NT2/D1 (cell line): ENCODE measurements at regions not wholly inside any gene's neighbourhood (a gene's known extent, or its start where the extent isn't known, plus 50 kb on each side); places are given as distances from the start of the nearest gene placed in this dataset.

Source experiments
- DNase-seq: peaks from one replicate; pipeline ENCODE4 v3.0.0-alpha.2; 2011; ENCODE audit warnings: low read depth, low spot score
- H3K27me3 ChIP-seq: 2 replicates; pipeline ENCODE4 v1.6.0; 2011; ENCODE audit warnings: mild to moderate bottlenecking; ENCODE audit not compliant: insufficient read length, insufficient read depth
- H3K36me3 ChIP-seq: 2 replicates; pipeline ENCODE4 v1.6.1; 2011; ENCODE audit warnings: mild to moderate bottlenecking, low read length, mixed read lengths; ENCODE audit not compliant: insufficient read depth, insufficient read length
- H3K4me1 ChIP-seq: 2 replicates; pipeline ENCODE4 v1.5.1; 2011; ENCODE audit not compliant: insufficient read depth, insufficient read length
- H3K4me3 ChIP-seq: 2 replicates; pipeline ENCODE4 v1.5.1; 2011; ENCODE audit warnings: low read depth; ENCODE audit not compliant: insufficient read length
- H3K9ac ChIP-seq: 2 replicates; pipeline ENCODE4 v1.6.0; 2011; ENCODE audit warnings: low read depth; ENCODE audit not compliant: insufficient read length
- H3K9me3 ChIP-seq: 2 replicates; pipeline ENCODE4 v1.5.1; 2011; ENCODE audit warnings: mild to moderate bottlenecking, low read length; ENCODE audit not compliant: insufficient read depth
- SUZ12 ChIP-seq: IDR thresholded peaks from 2 replicates; pipeline ENCODE4 v1.6.1; 2011; ENCODE audit not compliant: insufficient read length, insufficient read depth; ENCODE audit errors: extremely low read depth
- YY1 ChIP-seq: IDR thresholded peaks from 2 replicates; pipeline ENCODE4 v1.6.1; 2011; ENCODE audit not compliant: insufficient read length, insufficient read depth
- ZNF274 ChIP-seq: IDR thresholded peaks from 2 replicates; pipeline ENCODE4 v1.6.1; 2011; ENCODE audit warnings: mild to moderate bottlenecking, low read depth, low read length

- H3K9me3 ChIP-seq: no peaks in the 10 kb centered on the region
- DNase-seq: no peak
- no peak for TF ChIP-seq ZNF274
- no peak for TF ChIP-seq YY1
- no peak for TF ChIP-seq SUZ12
These were observed 111.7 kb upstream of the NUDT12 start for GRCh38 chr5:103674251-103674650.

GRCh38 chr5:103669615-103670014 lies 107.0 kb upstream of the NUDT12 start:
- Histone ChIP-seq H3K4me1 (no peaks in the 10 kb centered on the region), H3K4me3 (no peak overlapping the region), H3K27me3 (no peaks in the 10 kb centered on the region), H3K9ac (no peak overlapping the region), H3K36me3 (no peaks in the 10 kb centered on the region), H3K9me3 (no peaks in the 10 kb centered on the region)
- DNase-seq: no peak
- TF ChIP-seq SUZ12 (no peak), YY1 (no peak), ZNF274 (no peak)

More at GRCh38 chr5:103674251-103674650, 111.7 kb upstream of the NUDT12 start:
- H3K9ac ChIP-seq: no peak overlapping the region
- H3K36me3 ChIP-seq: no peaks in the 10 kb centered on the region
- H3K27me3 ChIP-seq: no peaks in the 10 kb centered on the region
- no peaks in the 10 kb centered on the region for H3K4me1 ChIP-seq
- no peak overlapping the region for H3K4me3 ChIP-seq

DNA sequence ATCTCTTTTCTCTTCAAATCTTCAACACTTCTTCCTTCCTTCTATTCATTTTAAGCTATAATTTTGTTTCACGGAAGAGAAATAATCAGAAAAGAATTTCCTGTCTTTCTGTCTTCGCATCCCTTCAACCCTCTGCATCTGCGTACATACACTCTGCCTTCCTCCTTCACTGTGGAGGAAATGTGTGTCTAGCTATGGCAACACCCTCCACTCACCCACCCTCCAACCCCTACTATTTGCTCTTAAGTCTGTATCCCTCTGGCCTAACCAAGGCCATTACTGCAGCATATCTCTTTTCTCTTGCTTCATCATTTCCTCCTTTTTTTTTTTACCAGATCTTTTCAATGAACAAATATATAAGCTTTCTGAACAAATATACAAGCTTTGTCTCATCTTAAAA lies 105.7 kb upstream of the NUDT12 start:
- Histone ChIP-seq H3K36me3 (no peaks in the 10 kb centered on the region), H3K4me3 (no peak overlapping the region), H3K9me3 (no peaks in the 10 kb centered on the region), H3K9ac (no peak overlapping the region), H3K4me1 (no peaks in the 10 kb centered on the region), H3K27me3 (no peaks in the 10 kb centered on the region)
- DNase-seq: no peak
- TF ChIP-seq YY1: no peak
- TF ChIP-seq SUZ12: no peak
- TF ChIP-seq ZNF274: no peak

DNA sequence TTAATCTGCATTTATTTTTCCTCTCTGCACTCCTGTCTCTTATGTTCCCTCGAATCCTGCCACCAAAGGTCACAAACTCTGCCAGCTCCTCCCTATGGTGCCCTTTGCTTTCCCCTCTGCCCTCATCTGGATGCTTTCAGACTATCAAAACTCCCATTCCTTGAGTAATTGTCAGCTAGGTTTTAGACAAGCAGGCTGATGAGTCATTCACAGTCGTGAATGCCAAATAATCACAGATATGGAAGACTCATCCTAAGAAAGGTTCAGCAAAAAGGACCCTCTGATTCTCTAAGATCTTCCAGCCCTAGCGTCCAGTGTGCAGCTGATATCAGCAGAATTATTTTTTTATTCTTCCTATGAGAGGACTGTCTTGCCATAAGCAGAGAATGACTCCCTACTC lies 104.5 kb upstream of the NUDT12 start:
- H3K4me3 ChIP-seq: no peak overlapping the region
- DNase-seq: no peak
- H3K36me3 ChIP-seq: no peaks in the 10 kb centered on the region
- H3K4me1 ChIP-seq: no peaks in the 10 kb centered on the region
- no peak overlapping the region for H3K9ac ChIP-seq
- H3K27me3 ChIP-seq: no peaks in the 10 kb centered on the region
- H3K9me3 ChIP-seq: no peaks in the 10 kb centered on the region; the same call in 1 of the 2 replicates
- TF ChIP-seq ZNF274 (no peak), SUZ12 (no peak), YY1 (no peak)

DNA sequence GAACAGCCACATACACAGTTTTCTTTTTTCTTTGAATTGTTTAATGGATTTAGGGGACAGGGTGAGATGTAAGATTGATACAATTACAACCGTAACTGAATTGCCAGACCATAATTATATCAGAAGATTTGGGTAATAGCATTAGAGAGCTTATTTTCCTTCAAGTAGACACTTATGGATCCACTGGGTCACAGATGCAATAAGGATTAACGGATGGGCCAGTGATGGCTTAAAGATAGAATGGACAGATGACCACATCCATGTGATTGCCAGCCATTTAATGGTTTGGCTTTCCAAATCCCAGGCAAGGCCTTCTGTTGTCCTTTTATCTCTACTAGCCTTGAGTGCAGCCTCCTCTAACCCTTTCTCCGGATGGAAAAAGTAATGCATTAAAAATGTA lies 94.7 kb upstream of the NUDT12 start:
- no peaks in the 10 kb centered on the region for H3K4me1 ChIP-seq
- DNase-seq: no peak
- H3K9me3 ChIP-seq: no peaks in the 10 kb centered on the region
- TF ChIP-seq YY1 (no peak), SUZ12 (no peak), ZNF274 (no peak)
- H3K4me3 ChIP-seq: no peak overlapping the region
- H3K36me3 ChIP-seq: no peaks in the 10 kb centered on the region
- no peaks in the 10 kb centered on the region for H3K27me3 ChIP-seq
- no peak overlapping the region for H3K9ac ChIP-seq

DNA sequence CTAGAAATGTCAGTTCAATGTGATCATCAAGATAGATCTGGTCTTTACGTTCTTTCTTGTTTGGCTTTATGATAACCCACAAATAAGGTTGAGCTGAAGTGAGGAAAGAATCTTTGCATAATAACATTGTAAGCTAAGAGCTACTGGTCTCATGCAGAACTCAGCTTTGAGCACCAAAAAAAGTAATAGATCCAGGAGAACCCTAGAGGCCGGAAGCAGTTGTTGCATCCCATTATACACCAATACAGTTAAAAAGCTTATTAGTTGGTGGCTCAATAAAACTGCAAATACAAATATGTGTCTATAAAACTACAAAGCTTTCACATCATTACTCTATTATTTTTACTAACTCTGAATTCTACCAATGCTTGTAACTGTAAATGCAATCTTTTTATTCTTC lies 85.5 kb upstream of the NUDT12 start:
- H3K4me1 ChIP-seq: peaks cover 2% of the 10 kb centered on the region
- no peaks in the 10 kb centered on the region for H3K36me3 ChIP-seq
- no peak for DNase-seq

GRCh38 chr5:103646698-103647614 lies 84.4 kb upstream of the NUDT12 start:
- Histone ChIP-seq H3K4me1 (peaks cover 2% of the 10 kb centered on the region), H3K9ac (no peak overlapping the region), H3K36me3 (no peaks in the 10 kb centered on the region), H3K27me3 (no peaks in the 10 kb centered on the region), H3K9me3 (no peaks in the 10 kb centered on the region), H3K4me3 (no peak overlapping the region)
- no peak for TF ChIP-seq YY1
- no peak for TF ChIP-seq ZNF274
- no peak for TF ChIP-seq SUZ12
- DNase-seq: peak; percentile 39

More for the DNA sequence above, 85.5 kb upstream of the NUDT12 start:
- Histone ChIP-seq H3K27me3 (no peaks in the 10 kb centered on the region), H3K9me3 (no peaks in the 10 kb centered on the region), H3K4me3 (no peak overlapping the region), H3K9ac (no peak overlapping the region)
- TF ChIP-seq ZNF274: no peak
- no peak for TF ChIP-seq YY1
- TF ChIP-seq SUZ12: no peak
